ENCODE measurements at regions not wholly inside any gene's neighbourhood (a gene's known extent, or its start where the extent isn't known, plus 50 kb on each side); places are given as distances from the start of the nearest gene placed in this dataset.

GRCh38 chr6:167770291-167770955, 56.3 kb upstream of the AFDN start:
- no peaks in the 10 kb centered on the region for H3K9me1 ChIP-seq (ENCODE audit: insufficient read depth, low read length)
- ChIA-PET CTCF (no interaction called here), POLR2A (ENCODE audit: unreplicated experiment) (no interaction called here)
- TF ChIP-seq FOS (IDR thresholded peaks at IDR 0.05; ENCODE audit: low read depth, low read length): no peak
- TF ChIP-seq CEBPB (IDR thresholded peaks at IDR 0.05; ENCODE audit: low read depth, low read length): no peak
- TF ChIP-seq RFX5 (IDR thresholded peaks at IDR 0.05; ENCODE audit: low read depth, low read length): no peak
- TF ChIP-seq, protein P1, sequence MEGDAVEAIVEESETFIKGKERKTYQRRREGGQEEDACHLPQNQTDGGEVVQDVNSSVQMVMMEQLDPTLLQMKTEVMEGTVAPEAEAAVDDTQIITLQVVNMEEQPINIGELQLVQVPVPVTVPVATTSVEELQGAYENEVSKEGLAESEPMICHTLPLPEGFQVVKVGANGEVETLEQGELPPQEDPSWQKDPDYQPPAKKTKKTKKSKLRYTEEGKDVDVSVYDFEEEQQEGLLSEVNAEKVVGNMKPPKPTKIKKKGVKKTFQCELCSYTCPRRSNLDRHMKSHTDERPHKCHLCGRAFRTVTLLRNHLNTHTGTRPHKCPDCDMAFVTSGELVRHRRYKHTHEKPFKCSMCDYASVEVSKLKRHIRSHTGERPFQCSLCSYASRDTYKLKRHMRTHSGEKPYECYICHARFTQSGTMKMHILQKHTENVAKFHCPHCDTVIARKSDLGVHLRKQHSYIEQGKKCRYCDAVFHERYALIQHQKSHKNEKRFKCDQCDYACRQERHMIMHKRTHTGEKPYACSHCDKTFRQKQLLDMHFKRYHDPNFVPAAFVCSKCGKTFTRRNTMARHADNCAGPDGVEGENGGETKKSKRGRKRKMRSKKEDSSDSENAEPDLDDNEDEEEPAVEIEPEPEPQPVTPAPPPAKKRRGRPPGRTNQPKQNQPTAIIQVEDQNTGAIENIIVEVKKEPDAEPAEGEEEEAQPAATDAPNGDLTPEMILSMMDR (conservative IDR thresholded peaks at IDR 0.05; ENCODE audit: low read depth, low read length): no peak
- TF ChIP-seq MXI1 (IDR thresholded peaks at IDR 0.05; ENCODE audit: borderline replicate concordance, low read depth, low read length): no peak
- TF ChIP-seq MAFK (IDR thresholded peaks at IDR 0.05; ENCODE audit: low read depth, low read length): no peak
- no peak for TF ChIP-seq RAD21 (IDR thresholded peaks at IDR 0.05; ENCODE audit: low read length)
- TF ChIP-seq, protein P2, sequence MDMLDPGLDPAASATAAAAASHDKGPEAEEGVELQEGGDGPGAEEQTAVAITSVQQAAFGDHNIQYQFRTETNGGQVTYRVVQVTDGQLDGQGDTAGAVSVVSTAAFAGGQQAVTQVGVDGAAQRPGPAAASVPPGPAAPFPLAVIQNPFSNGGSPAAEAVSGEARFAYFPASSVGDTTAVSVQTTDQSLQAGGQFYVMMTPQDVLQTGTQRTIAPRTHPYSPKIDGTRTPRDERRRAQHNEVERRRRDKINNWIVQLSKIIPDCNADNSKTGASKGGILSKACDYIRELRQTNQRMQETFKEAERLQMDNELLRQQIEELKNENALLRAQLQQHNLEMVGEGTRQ (IDR thresholded peaks at IDR 0.05; ENCODE audit: low read depth, low read length): no peak
- no peak for TF ChIP-seq CHD1 (IDR thresholded peaks at IDR 0.05; ENCODE audit: low read depth, low read length)
- H3K9ac ChIP-seq (ENCODE audit: low read depth, low read length): no peak overlapping the region
- no peaks in the 10 kb centered on the region for H3K36me3 ChIP-seq (ENCODE audit: control insufficient read depth, insufficient read depth, low read length)
- H2BK20ac ChIP-seq (ENCODE audit: low read depth, low read length): no peak overlapping the region
- H3K23ac ChIP-seq (ENCODE audit: low read depth, low read length): no peak overlapping the region
- no TSS peak for BruUV-seq (replicated peaks)
- no peak overlapping the region for H4K5ac ChIP-seq (ENCODE audit: low read depth, low read length)
- ATAC-seq (ENCODE audit: low read depth): no peak
- dilution Hi-C loops (cut with HindIII; ENCODE audit: low sequenced_read_pairs, unreplicated experiment) (no loop called here), intact Hi-C loops (cut with micrococcal nuclease) (no loop called here), in situ Hi-C loops (cut with MboI; ENCODE audit: low sequenced_read_pairs) (no loop called here)
- no peak overlapping the region for H3K14ac ChIP-seq (replicated peaks; ENCODE audit: low read depth, low read length)
- H2BK5ac ChIP-seq (ENCODE audit: low read depth, low read length, poor library complexity, severe bottlenecking): no peak overlapping the region
- no peak overlapping the region for H3K56ac ChIP-seq (ENCODE audit: extremely low read depth, insufficient read depth, low read length)
- H2AK5ac ChIP-seq (ENCODE audit: low read depth, low read length): no peak overlapping the region
- H2AK9ac ChIP-seq (replicated peaks; ENCODE audit: low read depth, low read length, poor library complexity): no peak overlapping the region
- H3K27ac ChIP-seq (ENCODE audit: insufficient read depth, low read length): no peak overlapping the region
- H3K4me3 ChIP-seq (ENCODE audit: insufficient read depth, low read depth, low read length): no peak overlapping the region
- no peak overlapping the region for H4K8ac ChIP-seq (ENCODE audit: low read depth in 2 of 2, low read length in 2 of 2)
- H2AFZ ChIP-seq (replicated peaks; ENCODE audit: low read length, poor library complexity): no peak overlapping the region
- peaks cover 21% of the 10 kb centered on the region for H3K9me3 ChIP-seq (ENCODE audit: control insufficient read depth, insufficient read depth, low read length)
- no peak overlapping the region for H2BK120ac ChIP-seq (ENCODE audit: low read depth, low read length)
- no peak for DNase-seq
- no peak overlapping the region for H3K4ac ChIP-seq (ENCODE audit: low read depth, low read length)
- no peak overlapping the region for H3K4me2 ChIP-seq (ENCODE audit: low read depth, low read length)
- H4K91ac ChIP-seq (ENCODE audit: insufficient read depth, low read depth, low read length): no peak overlapping the region
- no peaks in the 10 kb centered on the region for H3K27me3 ChIP-seq (ENCODE audit: control insufficient read depth, insufficient read depth, low read length)
- 70% methylated on average over 3 of the region's 14 CpGs; no CpG with 5 or more reads in 1 of the 2 experiments for WGBS, 2 experiments (ENCODE audit: extremely low coverage in 2 of 2, insufficient read length in 1 of 2)
- H2BK15ac ChIP-seq (ENCODE audit: low read depth, low read length): no peak overlapping the region
- no peak overlapping the region for H3K18ac ChIP-seq (ENCODE audit: low read depth, low read length)
- H4K20me1 ChIP-seq (ENCODE audit: insufficient read depth, low read length): no peaks in the 10 kb centered on the region
- H3K4me1 ChIP-seq (ENCODE audit: control insufficient read depth, insufficient read depth, low read length): no peaks in the 10 kb centered on the region
- H3K79me1 ChIP-seq (ENCODE audit: low read depth in 1 of 2, low read length in 2 of 2): no peaks in the 10 kb centered on the region

Measured in IMR-90 (cell line).